COLO668 (cell line): ENCODE measurements at regions not wholly inside any gene's neighbourhood (a gene's known extent, or its start where the extent isn't known, plus 50 kb on each side); places are given as distances from the start of the nearest gene placed in this dataset.
A peak's percentile ranks its signal among the peaks of the same experiment; 100 is the strongest.
"Not testable (repeated sequence)": the region's sequence is repeated elsewhere in the genome, so short reads cannot be mapped to it uniquely, and the experiment has no call there.

Experiments used
- DNase-seq: peaks from one replicate; lab custom pipeline; 2025; ENCODE audit not compliant: unreplicated experiment; lab: John Stamatoyannopoulos, UW

GRCh38 chrX:121639781-121640180, 592.4 kb downstream of the GLUD2 start:
- DNase-seq: no peak

GRCh38 chrX:121641560-121641959, 594.1 kb downstream of the GLUD2 start:
- no peak for DNase-seq

- DNase-seq: no peak
Observed at GRCh38 chrX:121642415-121642814, 595.0 kb downstream of the GLUD2 start.

- DNase-seq: no peak
Observed at GRCh38 chrX:121649417-121649816, 602.0 kb downstream of the GLUD2 start.

GRCh38 chrX:121655276-121655675, 607.9 kb downstream of the GLUD2 start:
- DNase-seq: peak; percentile 74

GRCh38 chrX:121666171-121666570, 618.8 kb downstream of the GLUD2 start:
- no peak for DNase-seq

GRCh38 chrX:121671649-121672048, 624.2 kb downstream of the GLUD2 start:
- no peak for DNase-seq

GRCh38 chrX:121709236-121709635, 661.8 kb downstream of the GLUD2 start:
- not testable (repeated sequence) for DNase-seq

GRCh38 chrX:121733514-121733913, 686.1 kb downstream of the GLUD2 start:
- DNase-seq: no peak

GRCh38 chrX:121746105-121746504, 698.7 kb downstream of the GLUD2 start:
- no peak for DNase-seq

- DNase-seq: not testable (repeated sequence)
Observed at GRCh38 chrX:121753602-121754001, 706.2 kb downstream of the GLUD2 start.

GRCh38 chrX:121754301-121754700, 706.9 kb downstream of the GLUD2 start:
- no peak for DNase-seq

- no peak for DNase-seq
Observed at GRCh38 chrX:121755541-121755940, 708.1 kb downstream of the GLUD2 start.

GRCh38 chrX:121761845-121762244, 714.4 kb downstream of the GLUD2 start:
- DNase-seq: no peak

- DNase-seq: no peak
Observed at GRCh38 chrX:121763671-121764070, 716.3 kb downstream of the GLUD2 start.

- not testable (repeated sequence) for DNase-seq
Observed at GRCh38 chrX:121768210-121768609, 720.8 kb downstream of the GLUD2 start.

GRCh38 chrX:121781991-121782390, 734.6 kb downstream of the GLUD2 start:
- no peak for DNase-seq

- no peak for DNase-seq
Observed at GRCh38 chrX:121782544-121782943, 735.1 kb downstream of the GLUD2 start.

GRCh38 chrX:121782976-121783375, 735.6 kb downstream of the GLUD2 start:
- no peak for DNase-seq

- peak; percentile 86 for DNase-seq
Observed at GRCh38 chrX:121802881-121803412, 755.5 kb downstream of the GLUD2 start.

- DNase-seq: no peak
Observed at GRCh38 chrX:121823406-121823805, 776.0 kb downstream of the GLUD2 start.

- DNase-seq: no peak
Observed at GRCh38 chrX:121831601-121832000, 784.2 kb downstream of the GLUD2 start.

- DNase-seq: no peak
Observed at GRCh38 chrX:121832446-121832845, 785.0 kb downstream of the GLUD2 start.

- DNase-seq: no peak
Observed at GRCh38 chrX:121836000-121836399, 788.6 kb downstream of the GLUD2 start.
